DMS 273 treated with DMSO at 0.1 percent for 48 hours (cell line): ENCODE measurements at regions not wholly inside any gene's neighbourhood (a gene's known extent, or its start where the extent isn't known, plus 50 kb on each side); places are given as distances from the start of the nearest gene placed in this dataset.

Source experiments
- DNase-seq: peaks from one replicate; lab custom pipeline; 2025; lab: John Stamatoyannopoulos, UW

GRCh38 chr16:51579652-51580360 is 428.7 kb upstream of the SALL1 start:
- DNase-seq = no peak

GRCh38 chr16:51577621-51578303 is 426.7 kb upstream of the SALL1 start:
- no peak for DNase-seq

GRCh38 chr16:51576498-51577195 is 425.6 kb upstream of the SALL1 start:
- no peak for DNase-seq

GRCh38 chr16:51573191-51573590 is 422.1 kb upstream of the SALL1 start:
- no peak for DNase-seq

- DNase-seq = no peak
Measured at GRCh38 chr16:51569203-51569931, 418.3 kb upstream of the SALL1 start.

GRCh38 chr16:51567911-51568310 is 416.8 kb upstream of the SALL1 start:
- DNase-seq = no peak

GRCh38 chr16:51565184-51565583 is 414.1 kb upstream of the SALL1 start:
- DNase-seq = no peak

GRCh38 chr16:51562891-51563290 is 411.8 kb upstream of the SALL1 start:
- no peak for DNase-seq

- no peak for DNase-seq
Measured at GRCh38 chr16:51559901-51560300, 408.8 kb upstream of the SALL1 start.

- DNase-seq = no peak
Measured at GRCh38 chr16:51557670-51558069, 406.6 kb upstream of the SALL1 start.

- DNase-seq = no peak
Measured at GRCh38 chr16:51556694-51557340, 405.7 kb upstream of the SALL1 start.

- DNase-seq = no peak
Measured at GRCh38 chr16:51553910-51554309, 402.8 kb upstream of the SALL1 start.

GRCh38 chr16:51553314-51553713 is 402.2 kb upstream of the SALL1 start:
- DNase-seq = no peak

- DNase-seq = no peak
Measured at GRCh38 chr16:51550800-51551347, 399.8 kb upstream of the SALL1 start.

- DNase-seq = no peak
Measured at GRCh38 chr16:51549836-51550235, 398.8 kb upstream of the SALL1 start.

- no peak for DNase-seq
Measured at GRCh38 chr16:51545951-51546350, 394.9 kb upstream of the SALL1 start.

GRCh38 chr16:51544851-51545467 is 393.9 kb upstream of the SALL1 start:
- no peak for DNase-seq

GRCh38 chr16:51543971-51544370 is 392.9 kb upstream of the SALL1 start:
- DNase-seq = no peak

GRCh38 chr16:51542981-51543815 is 392.1 kb upstream of the SALL1 start:
- no peak for DNase-seq

- DNase-seq = peak; percentile 80
Measured at GRCh38 chr16:51540259-51540658, 389.2 kb upstream of the SALL1 start.
